Fibroblast of the aortic adventitia (primary cell): ENCODE measurements at regions not wholly inside any gene's neighbourhood (a gene's known extent, or its start where the extent isn't known, plus 50 kb on each side); places are given as distances from the start of the nearest gene placed in this dataset.
A peak's percentile ranks its signal among the peaks of the same experiment; 100 is the strongest.
"Not testable (repeated sequence)": the region's sequence is repeated elsewhere in the genome, so short reads cannot be mapped to it uniquely, and the experiment has no call there.

Experiments used
- DNase-seq: peaks from one replicate; pipeline ENCODE4 v3.0.0-alpha.2; 2010; ENCODE audit warnings: low read depth
- H3K4me3 ChIP-seq: 2 replicates; pipeline ENCODE4 v1.5.1; 2011; ENCODE audit warnings: low read depth, mild to moderate bottlenecking, control low read depth, low read length, moderate library complexity
- TF ChIP-seq, protein P1 (sequence below): IDR thresholded peaks from 2 replicates; pipeline ENCODE4 v1.5.1; 2011; ENCODE audit warnings: mild to moderate bottlenecking, low read length, control low read depth, inconsistent platforms; ENCODE audit not compliant: insufficient read depth

GRCh38 chrX:4560192-4560591 is 846.7 kb upstream of the PRKX start:
- TF ChIP-seq, protein P1, sequence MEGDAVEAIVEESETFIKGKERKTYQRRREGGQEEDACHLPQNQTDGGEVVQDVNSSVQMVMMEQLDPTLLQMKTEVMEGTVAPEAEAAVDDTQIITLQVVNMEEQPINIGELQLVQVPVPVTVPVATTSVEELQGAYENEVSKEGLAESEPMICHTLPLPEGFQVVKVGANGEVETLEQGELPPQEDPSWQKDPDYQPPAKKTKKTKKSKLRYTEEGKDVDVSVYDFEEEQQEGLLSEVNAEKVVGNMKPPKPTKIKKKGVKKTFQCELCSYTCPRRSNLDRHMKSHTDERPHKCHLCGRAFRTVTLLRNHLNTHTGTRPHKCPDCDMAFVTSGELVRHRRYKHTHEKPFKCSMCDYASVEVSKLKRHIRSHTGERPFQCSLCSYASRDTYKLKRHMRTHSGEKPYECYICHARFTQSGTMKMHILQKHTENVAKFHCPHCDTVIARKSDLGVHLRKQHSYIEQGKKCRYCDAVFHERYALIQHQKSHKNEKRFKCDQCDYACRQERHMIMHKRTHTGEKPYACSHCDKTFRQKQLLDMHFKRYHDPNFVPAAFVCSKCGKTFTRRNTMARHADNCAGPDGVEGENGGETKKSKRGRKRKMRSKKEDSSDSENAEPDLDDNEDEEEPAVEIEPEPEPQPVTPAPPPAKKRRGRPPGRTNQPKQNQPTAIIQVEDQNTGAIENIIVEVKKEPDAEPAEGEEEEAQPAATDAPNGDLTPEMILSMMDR: no peak
- no peak for DNase-seq
- no peak overlapping the region for H3K4me3 ChIP-seq

- H3K4me3 ChIP-seq: no peak overlapping the region
- DNase-seq: no peak
- TF ChIP-seq, protein P1: no peak
These were observed 836.6 kb upstream of the PRKX start for GRCh38 chrX:4550018-4550417.

DNA sequence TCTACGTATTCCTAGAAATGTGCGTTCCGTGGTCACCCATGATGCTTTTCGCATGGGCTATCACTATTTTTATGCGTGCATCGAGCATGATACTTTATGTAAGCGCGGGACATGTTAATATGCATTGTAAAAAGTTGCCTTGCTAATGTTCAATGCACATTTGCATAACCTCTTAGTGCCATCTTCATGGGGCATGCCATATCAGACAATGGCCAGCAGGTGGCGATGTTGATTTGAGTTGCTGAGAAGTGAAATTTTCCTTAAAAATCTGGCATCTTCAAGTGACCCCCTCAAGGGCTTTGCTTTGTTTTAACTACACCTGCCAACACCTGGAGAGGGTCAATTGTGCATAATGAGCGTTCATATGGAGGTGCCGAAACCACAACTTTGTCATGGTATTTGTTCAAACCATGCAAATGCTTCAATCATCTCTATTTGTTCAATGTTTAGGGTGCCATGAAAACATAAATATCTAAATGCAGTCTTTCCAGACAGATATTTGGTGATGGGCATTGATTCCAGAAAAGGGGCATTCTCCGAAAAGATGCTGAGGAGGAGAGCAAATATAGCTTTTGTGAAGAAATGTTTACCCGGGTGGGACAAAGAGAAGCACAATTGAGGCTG is 833.9 kb upstream of the PRKX start:
- peak; percentile 26 for DNase-seq
- TF ChIP-seq, protein P1: peak; percentile 77
- no peak overlapping the region for H3K4me3 ChIP-seq

DNA sequence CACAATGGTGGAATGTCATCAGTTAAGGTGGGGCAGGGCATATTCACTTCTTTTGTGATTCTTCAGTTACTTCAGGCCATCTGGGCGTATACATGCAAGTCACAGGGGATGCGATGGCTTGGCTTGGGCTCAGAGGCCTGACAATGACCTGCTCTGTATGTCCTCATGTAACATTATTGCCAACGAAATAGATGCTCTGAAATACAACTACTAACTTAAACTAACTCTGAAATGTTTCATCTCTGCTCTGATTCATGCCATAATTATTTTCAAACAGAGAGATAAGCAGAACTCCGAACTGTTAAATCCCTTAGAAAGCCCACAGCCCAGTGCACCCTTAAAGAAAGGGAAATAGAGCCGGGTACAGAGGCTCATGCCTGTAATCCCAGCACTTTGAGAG is 832.7 kb upstream of the PRKX start:
- DNase-seq: not testable (repeated sequence)

GRCh38 chrX:4528247-4528646 is 814.8 kb upstream of the PRKX start:
- TF ChIP-seq, protein P1: no peak
- DNase-seq: no peak
- H3K4me3 ChIP-seq: no peak overlapping the region

More for the DNA sequence above, 832.7 kb upstream of the PRKX start:
- not testable (repeated sequence) for H3K4me3 ChIP-seq

DNA sequence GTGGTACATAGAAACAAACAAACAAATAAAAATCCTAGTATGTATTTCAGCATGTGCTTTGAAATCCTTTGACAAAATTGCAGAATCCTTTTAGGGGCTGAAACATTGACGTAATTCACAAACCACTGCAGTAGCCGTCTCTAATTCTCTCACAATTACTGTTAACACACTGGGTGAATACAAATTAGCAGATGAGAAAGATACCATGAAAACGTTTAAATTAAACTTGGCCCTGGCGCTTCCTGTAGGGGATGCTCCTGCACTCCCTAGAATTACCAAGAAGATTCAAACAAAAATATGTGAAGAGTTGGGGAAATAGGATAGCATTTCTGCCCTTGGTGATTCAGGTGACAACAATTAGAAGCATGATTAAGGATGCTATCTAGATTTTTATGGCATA is 772.5 kb upstream of the PRKX start:
- no peak overlapping the region for H3K4me3 ChIP-seq
- TF ChIP-seq, protein P1: no peak
- no peak for DNase-seq

- no peak for DNase-seq
- no peak overlapping the region for H3K4me3 ChIP-seq
- TF ChIP-seq, protein P1: no peak
These were observed 770.8 kb upstream of the PRKX start for GRCh38 chrX:4484266-4484665.
